C4-2B (cell line): ENCODE measurements at regions not wholly inside any gene's neighbourhood (a gene's known extent, or its start where the extent isn't known, plus 50 kb on each side); places are given as distances from the start of the nearest gene placed in this dataset.

Source experiments
- ZFX ChIP-seq: fragments of 450-650 bp; IDR thresholded peaks from 2 replicates; pipeline ENCODE4 v1.6.1; 2017
- TF ChIP-seq, protein P1 (sequence below): fragments of 450-650 bp; conservative IDR thresholded peaks from 2 replicates; pipeline ENCODE4 v1.5.1; 2017; ENCODE audit warnings: mild to moderate bottlenecking

DNA sequence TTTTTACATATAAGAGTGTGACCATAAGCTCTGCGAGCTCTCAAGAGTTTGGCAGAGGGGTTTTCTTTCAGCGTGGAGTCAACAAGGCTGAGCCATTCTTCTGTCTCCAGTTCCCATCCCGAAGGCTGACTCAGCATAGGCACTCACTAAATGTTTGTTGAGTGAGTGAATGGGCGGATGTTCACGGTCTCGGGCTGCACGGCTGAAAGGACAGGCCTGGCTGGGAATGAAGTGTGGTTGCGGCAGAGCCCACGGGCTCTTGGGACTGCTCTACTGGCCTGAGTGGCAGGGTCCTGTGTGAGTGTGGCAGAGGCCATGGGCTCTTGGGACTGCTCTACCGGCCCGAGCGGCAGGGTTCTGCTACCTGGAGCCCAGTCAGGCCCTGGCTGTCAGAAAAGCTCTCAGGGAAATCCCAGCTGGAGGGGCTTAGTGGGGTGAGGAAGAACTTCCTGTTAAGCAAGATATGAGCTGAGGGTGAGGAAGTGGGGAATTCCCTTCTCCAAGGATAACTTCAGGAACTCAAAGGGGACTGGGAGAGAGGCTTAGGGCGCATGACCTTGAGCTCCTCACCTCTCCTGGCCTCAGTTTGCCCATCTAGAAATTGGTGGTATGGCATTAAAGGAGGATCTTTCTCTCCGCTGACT, 56.6 kb upstream of the C1orf174 start:
- TF ChIP-seq, protein P1, sequence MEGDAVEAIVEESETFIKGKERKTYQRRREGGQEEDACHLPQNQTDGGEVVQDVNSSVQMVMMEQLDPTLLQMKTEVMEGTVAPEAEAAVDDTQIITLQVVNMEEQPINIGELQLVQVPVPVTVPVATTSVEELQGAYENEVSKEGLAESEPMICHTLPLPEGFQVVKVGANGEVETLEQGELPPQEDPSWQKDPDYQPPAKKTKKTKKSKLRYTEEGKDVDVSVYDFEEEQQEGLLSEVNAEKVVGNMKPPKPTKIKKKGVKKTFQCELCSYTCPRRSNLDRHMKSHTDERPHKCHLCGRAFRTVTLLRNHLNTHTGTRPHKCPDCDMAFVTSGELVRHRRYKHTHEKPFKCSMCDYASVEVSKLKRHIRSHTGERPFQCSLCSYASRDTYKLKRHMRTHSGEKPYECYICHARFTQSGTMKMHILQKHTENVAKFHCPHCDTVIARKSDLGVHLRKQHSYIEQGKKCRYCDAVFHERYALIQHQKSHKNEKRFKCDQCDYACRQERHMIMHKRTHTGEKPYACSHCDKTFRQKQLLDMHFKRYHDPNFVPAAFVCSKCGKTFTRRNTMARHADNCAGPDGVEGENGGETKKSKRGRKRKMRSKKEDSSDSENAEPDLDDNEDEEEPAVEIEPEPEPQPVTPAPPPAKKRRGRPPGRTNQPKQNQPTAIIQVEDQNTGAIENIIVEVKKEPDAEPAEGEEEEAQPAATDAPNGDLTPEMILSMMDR = no peak
- no peak for TF ChIP-seq ZFX
